Activated T-cell treated with anti-CD3 and anti-CD28 coated beads for 48 hours (primary cell): ENCODE measurements at regions not wholly inside any gene's neighbourhood (a gene's known extent, or its start where the extent isn't known, plus 50 kb on each side); places are given as distances from the start of the nearest gene placed in this dataset.

Source experiments
- DNase-seq: peaks from one replicate; pipeline ENCODE4 v3.0.0-alpha.2; 2020; ENCODE audit warnings: low read depth

GRCh38 chr4:151939670-151940069 lies 178.9 kb upstream of the GATB start:
- DNase-seq: no peak

GRCh38 chr4:151935411-151935810 lies 174.6 kb upstream of the GATB start:
- DNase-seq: no peak

- no peak for DNase-seq
Observed at GRCh38 chr4:151934766-151935165, 174.0 kb upstream of the GATB start.

GRCh38 chr4:151933122-151933827 lies 172.5 kb upstream of the GATB start:
- DNase-seq: no peak

- DNase-seq: no peak
Observed at GRCh38 chr4:151931563-151931962, 170.8 kb upstream of the GATB start.

- no peak for DNase-seq
Observed at GRCh38 chr4:151930372-151930771, 169.6 kb upstream of the GATB start.

- DNase-seq: no peak
Observed at GRCh38 chr4:151928112-151928511, 167.3 kb upstream of the GATB start.

- no peak for DNase-seq
Observed at GRCh38 chr4:151922811-151923210, 162.0 kb upstream of the GATB start.

GRCh38 chr4:151922306-151922705 lies 161.5 kb upstream of the GATB start:
- no peak for DNase-seq

- no peak for DNase-seq
Observed at GRCh38 chr4:151921811-151922210, 161.0 kb upstream of the GATB start.

GRCh38 chr4:151921386-151921785 lies 160.6 kb upstream of the GATB start:
- DNase-seq: no peak

- DNase-seq: no peak
Observed at GRCh38 chr4:151917145-151917734, 156.4 kb upstream of the GATB start.

GRCh38 chr4:151912632-151913031 lies 151.8 kb upstream of the GATB start:
- DNase-seq: no peak

- no peak for DNase-seq
Observed at GRCh38 chr4:151911970-151912369, 151.2 kb upstream of the GATB start.

- DNase-seq: no peak
Observed at GRCh38 chr4:151908734-151909497, 148.1 kb upstream of the GATB start.

- DNase-seq: no peak
Observed at GRCh38 chr4:151908201-151908600, 147.4 kb upstream of the GATB start.

- no peak for DNase-seq
Observed at GRCh38 chr4:151906438-151906837, 145.6 kb upstream of the GATB start.

GRCh38 chr4:151905197-151905596 lies 144.4 kb upstream of the GATB start:
- DNase-seq: no peak

- DNase-seq: no peak
Observed at GRCh38 chr4:151901631-151902030, 140.8 kb upstream of the GATB start.

- no peak for DNase-seq
Observed at GRCh38 chr4:151896880-151897279, 136.1 kb upstream of the GATB start.

- DNase-seq: no peak
Observed at GRCh38 chr4:151895671-151896070, 134.9 kb upstream of the GATB start.

GRCh38 chr4:151894246-151894645 lies 133.4 kb upstream of the GATB start:
- no peak for DNase-seq

- no peak for DNase-seq
Observed at GRCh38 chr4:151888367-151888866, 127.6 kb upstream of the GATB start.
